A549 (cell line): ENCODE measurements at regions not wholly inside any gene's neighbourhood (a gene's known extent, or its start where the extent isn't known, plus 50 kb on each side); places are given as distances from the start of the nearest gene placed in this dataset.
"Not testable (repeated sequence)": the region's sequence is repeated elsewhere in the genome, so short reads cannot be mapped to it uniquely, and the experiment has no call there.

Experiments
- CHD4 ChIP-seq: fragments of 200-600 bp; sonication (generic); IDR thresholded peaks from 2 replicates; pipeline ENCODE4 v1.6.1; 2016; ENCODE audit warnings: antibody characterized with exemption, mild to moderate bottlenecking, borderline replicate concordance
- ELK1 ChIP-seq: fragments of 150-350 bp; IDR thresholded peaks from 2 replicates; pipeline ENCODE4 v1.6.1; 2014; ENCODE audit warnings: low read depth, mild to moderate bottlenecking, low read length
- EP300 ChIP-seq, 2 experiments: fragments of >200 bp; sonication (Bioruptor Twin); formaldehyde crosslinking; IDR thresholded peaks; 2 replicates in 1 of 2; 3 replicates in 1 of 2; pipeline ENCODE4 v1.6.1; 2016 to 2017
- KDM1A ChIP-seq: fragments of 200-600 bp; sonication (generic); IDR thresholded peaks from 2 replicates; pipeline ENCODE4 v1.6.1; 2016; ENCODE audit warnings: low read depth, mild to moderate bottlenecking
- MAZ ChIP-seq: fragments of 150-350 bp; IDR thresholded peaks from 2 replicates; pipeline ENCODE4 v1.6.1; 2014; ENCODE audit warnings: antibody characterized with exemption, low read depth, low read length, borderline replicate concordance
- MYC ChIP-seq: IDR thresholded peaks from 2 replicates; pipeline ENCODE4 v1.6.1; 2012; ENCODE audit warnings: mild to moderate bottlenecking, inconsistent platforms, low read length, improper control_type of control experiment, borderline replicate concordance
- POLR2A ChIP-seq: IDR thresholded peaks from 2 replicates; pipeline ENCODE4 v1.6.1; 2012; ENCODE audit warnings: mild to moderate bottlenecking, low read length
- REST ChIP-seq: fragments of 200-600 bp; sonication (generic); IDR thresholded peaks from 2 replicates; pipeline ENCODE4 v1.6.1; 2016; ENCODE audit warnings: antibody characterized with exemption, mild to moderate bottlenecking, moderate library complexity
- RNF2 ChIP-seq: fragments of 200-600 bp; sonication (generic); IDR thresholded peaks from 2 replicates; pipeline ENCODE4 v1.6.1; 2016; ENCODE audit warnings: low read depth, mild to moderate bottlenecking, antibody characterized with exemption, moderate library complexity, borderline replicate concordance
- SMC3 ChIP-seq: fragments of >200 bp; sonication (Bioruptor Twin); formaldehyde crosslinking; IDR thresholded peaks from 3 replicates; pipeline ENCODE4 v1.6.1; 2018; ENCODE audit warnings: inconsistent platforms
- TF ChIP-seq, protein P1 (sequence below): fragments of >200 bp; sonication (Bioruptor Twin); formaldehyde crosslinking; IDR thresholded peaks from 3 replicates; pipeline ENCODE4 v1.5.1; 2016
- TF ChIP-seq, protein P2 (sequence below): IDR thresholded peaks from 2 replicates; pipeline ENCODE4 v1.6.1; 2012

GRCh38 chr16:29270923-29271322, 135.6 kb downstream of the NPIPB11 start:
- TF ChIP-seq, protein P1, sequence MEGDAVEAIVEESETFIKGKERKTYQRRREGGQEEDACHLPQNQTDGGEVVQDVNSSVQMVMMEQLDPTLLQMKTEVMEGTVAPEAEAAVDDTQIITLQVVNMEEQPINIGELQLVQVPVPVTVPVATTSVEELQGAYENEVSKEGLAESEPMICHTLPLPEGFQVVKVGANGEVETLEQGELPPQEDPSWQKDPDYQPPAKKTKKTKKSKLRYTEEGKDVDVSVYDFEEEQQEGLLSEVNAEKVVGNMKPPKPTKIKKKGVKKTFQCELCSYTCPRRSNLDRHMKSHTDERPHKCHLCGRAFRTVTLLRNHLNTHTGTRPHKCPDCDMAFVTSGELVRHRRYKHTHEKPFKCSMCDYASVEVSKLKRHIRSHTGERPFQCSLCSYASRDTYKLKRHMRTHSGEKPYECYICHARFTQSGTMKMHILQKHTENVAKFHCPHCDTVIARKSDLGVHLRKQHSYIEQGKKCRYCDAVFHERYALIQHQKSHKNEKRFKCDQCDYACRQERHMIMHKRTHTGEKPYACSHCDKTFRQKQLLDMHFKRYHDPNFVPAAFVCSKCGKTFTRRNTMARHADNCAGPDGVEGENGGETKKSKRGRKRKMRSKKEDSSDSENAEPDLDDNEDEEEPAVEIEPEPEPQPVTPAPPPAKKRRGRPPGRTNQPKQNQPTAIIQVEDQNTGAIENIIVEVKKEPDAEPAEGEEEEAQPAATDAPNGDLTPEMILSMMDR = not testable (repeated sequence)
- TF ChIP-seq POLR2A; REST; EP300 (IDR thresholded peaks at IDR 0.05); SMC3; KDM1A; MAZ; ELK1; CHD4; RNF2; MYC: not testable (repeated sequence)
- TF ChIP-seq, protein P2, sequence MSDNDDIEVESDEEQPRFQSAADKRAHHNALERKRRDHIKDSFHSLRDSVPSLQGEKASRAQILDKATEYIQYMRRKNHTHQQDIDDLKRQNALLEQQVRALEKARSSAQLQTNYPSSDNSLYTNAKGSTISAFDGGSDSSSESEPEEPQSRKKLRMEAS = not testable (repeated sequence)
